NCI-H2227 (cell line): ENCODE measurements at regions not wholly inside any gene's neighbourhood (a gene's known extent, or its start where the extent isn't known, plus 50 kb on each side); places are given as distances from the start of the nearest gene placed in this dataset.

ENCODE experiments used
- DNase-seq: peaks from one replicate; lab custom pipeline; 2025; ENCODE audit not compliant: unreplicated experiment; lab: John Stamatoyannopoulos, UW

GRCh38 chr3:26345613-26346012, 277.0 kb upstream of the LRRC3B start:
- no peak for DNase-seq

- no peak for DNase-seq
These were observed 276.1 kb upstream of the LRRC3B start for GRCh38 chr3:26346497-26346896.

GRCh38 chr3:26347150-26347549, 275.4 kb upstream of the LRRC3B start:
- DNase-seq = no peak

GRCh38 chr3:26350853-26351252, 271.7 kb upstream of the LRRC3B start:
- no peak for DNase-seq

GRCh38 chr3:26353097-26353496, 269.5 kb upstream of the LRRC3B start:
- DNase-seq = no peak

GRCh38 chr3:26358405-26358804, 264.2 kb upstream of the LRRC3B start:
- DNase-seq = no peak

- no peak for DNase-seq
These were observed 256.9 kb upstream of the LRRC3B start for GRCh38 chr3:26365706-26366105.

- no peak for DNase-seq
These were observed 254.3 kb upstream of the LRRC3B start for GRCh38 chr3:26368312-26368711.

- no peak for DNase-seq
These were observed 253.4 kb upstream of the LRRC3B start for GRCh38 chr3:26369133-26369532.

- DNase-seq = no peak
These were observed 246.6 kb upstream of the LRRC3B start for GRCh38 chr3:26375843-26376530.

GRCh38 chr3:26381411-26381810, 241.2 kb upstream of the LRRC3B start:
- DNase-seq = no peak

GRCh38 chr3:26406636-26407035, 215.9 kb upstream of the LRRC3B start:
- DNase-seq = no peak

- DNase-seq = no peak
These were observed 204.0 kb upstream of the LRRC3B start for GRCh38 chr3:26418553-26418952.

GRCh38 chr3:26422415-26422814, 200.2 kb upstream of the LRRC3B start:
- no peak for DNase-seq

GRCh38 chr3:26425076-26425475, 197.5 kb upstream of the LRRC3B start:
- no peak for DNase-seq

GRCh38 chr3:26428992-26429391, 193.6 kb upstream of the LRRC3B start:
- DNase-seq = no peak

- DNase-seq = no peak
These were observed 184.9 kb upstream of the LRRC3B start for GRCh38 chr3:26437678-26438077.

- no peak for DNase-seq
These were observed 184.1 kb upstream of the LRRC3B start for GRCh38 chr3:26438325-26438940.

- DNase-seq = no peak
These were observed 183.3 kb upstream of the LRRC3B start for GRCh38 chr3:26438981-26439884.

GRCh38 chr3:26449996-26450395, 172.6 kb upstream of the LRRC3B start:
- no peak for DNase-seq

GRCh38 chr3:26452363-26452762, 170.2 kb upstream of the LRRC3B start:
- no peak for DNase-seq

- DNase-seq = no peak
These were observed 161.6 kb upstream of the LRRC3B start for GRCh38 chr3:26460985-26461384.
